ENCODE measurements at regions not wholly inside any gene's neighbourhood (a gene's known extent, or its start where the extent isn't known, plus 50 kb on each side); places are given as distances from the start of the nearest gene placed in this dataset.
"Not testable (repeated sequence)": the region's sequence is repeated elsewhere in the genome, so short reads cannot be mapped to it uniquely, and the experiment has no call there.

DNA sequence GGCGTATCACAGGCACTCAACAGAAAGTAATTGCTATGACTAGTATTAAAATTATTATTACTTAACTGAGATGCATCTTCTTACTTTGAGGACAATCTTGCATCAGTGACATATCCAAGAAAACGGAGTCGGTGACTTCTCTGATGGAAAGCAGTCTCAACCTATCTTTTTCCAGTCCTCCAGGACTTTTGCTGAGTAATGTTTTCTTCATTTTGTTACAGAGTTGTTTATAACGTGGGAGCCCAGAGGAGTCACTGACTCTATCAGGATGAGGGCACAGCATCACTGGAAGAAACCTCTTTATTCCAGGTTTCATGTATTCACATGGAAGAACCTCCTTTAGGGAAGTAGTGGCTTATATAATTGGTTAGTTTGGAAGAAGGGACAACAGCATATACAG, 51.5 kb upstream of the MELK start:
- no peak for DNase-seq (ENCODE audit: low read depth)
- TF ChIP-seq, protein P1, sequence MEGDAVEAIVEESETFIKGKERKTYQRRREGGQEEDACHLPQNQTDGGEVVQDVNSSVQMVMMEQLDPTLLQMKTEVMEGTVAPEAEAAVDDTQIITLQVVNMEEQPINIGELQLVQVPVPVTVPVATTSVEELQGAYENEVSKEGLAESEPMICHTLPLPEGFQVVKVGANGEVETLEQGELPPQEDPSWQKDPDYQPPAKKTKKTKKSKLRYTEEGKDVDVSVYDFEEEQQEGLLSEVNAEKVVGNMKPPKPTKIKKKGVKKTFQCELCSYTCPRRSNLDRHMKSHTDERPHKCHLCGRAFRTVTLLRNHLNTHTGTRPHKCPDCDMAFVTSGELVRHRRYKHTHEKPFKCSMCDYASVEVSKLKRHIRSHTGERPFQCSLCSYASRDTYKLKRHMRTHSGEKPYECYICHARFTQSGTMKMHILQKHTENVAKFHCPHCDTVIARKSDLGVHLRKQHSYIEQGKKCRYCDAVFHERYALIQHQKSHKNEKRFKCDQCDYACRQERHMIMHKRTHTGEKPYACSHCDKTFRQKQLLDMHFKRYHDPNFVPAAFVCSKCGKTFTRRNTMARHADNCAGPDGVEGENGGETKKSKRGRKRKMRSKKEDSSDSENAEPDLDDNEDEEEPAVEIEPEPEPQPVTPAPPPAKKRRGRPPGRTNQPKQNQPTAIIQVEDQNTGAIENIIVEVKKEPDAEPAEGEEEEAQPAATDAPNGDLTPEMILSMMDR (IDR thresholded peaks at IDR 0.05; ENCODE audit: control insufficient read depth, insufficient read depth, low read depth, low read length, missing control alignments): no peak
- H3K4me3 ChIP-seq (ENCODE audit: control insufficient read depth, low read depth, low read length): no peak overlapping the region

DNA sequence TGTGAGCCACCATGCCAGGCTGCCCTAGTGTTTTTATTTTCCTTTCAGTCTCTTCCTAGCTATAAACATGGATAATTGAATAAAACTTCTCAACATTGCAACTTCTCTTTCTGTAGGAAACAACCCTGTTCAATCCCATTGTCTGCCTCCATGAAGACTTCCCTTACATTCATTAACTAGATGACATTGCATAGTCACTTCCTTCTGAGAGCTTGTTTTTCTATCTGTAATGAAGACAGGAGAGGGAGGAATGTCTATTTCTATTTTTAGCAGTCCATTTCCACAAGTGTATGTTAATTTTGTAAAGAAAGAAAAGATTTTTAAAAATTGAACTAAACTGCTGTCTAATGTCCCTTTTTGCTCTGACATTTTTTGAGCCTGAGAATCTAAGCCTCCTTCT, 55.6 kb upstream of the MELK start:
- no peak overlapping the region for H3K4me3 ChIP-seq (ENCODE audit: control insufficient read depth, low read depth, low read length)
- TF ChIP-seq, protein P1 (IDR thresholded peaks at IDR 0.05; ENCODE audit: control insufficient read depth, insufficient read depth, low read depth, low read length, missing control alignments): no peak
- DNase-seq (ENCODE audit: low read depth): no peak

DNA sequence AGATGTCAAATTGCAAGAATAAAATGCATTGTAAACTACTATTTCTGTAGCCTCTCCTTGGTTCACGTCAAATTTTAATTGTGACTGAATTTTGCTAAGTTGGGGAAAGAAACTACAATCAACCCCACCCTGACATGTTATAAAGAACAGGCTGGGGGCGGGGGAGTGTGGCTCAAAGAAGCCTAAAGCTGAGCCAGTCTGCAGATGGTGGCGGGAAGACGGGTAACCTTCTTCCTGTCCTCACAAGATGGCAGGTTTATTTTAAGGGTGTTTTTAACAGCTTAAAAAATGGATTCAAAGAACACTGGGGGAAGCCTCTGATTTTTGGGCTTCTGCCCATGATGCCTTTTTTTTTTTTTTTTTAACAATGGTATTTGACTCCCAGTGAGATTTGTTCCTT, 68.5 kb upstream of the MELK start:
- TF ChIP-seq, protein P1 (IDR thresholded peaks at IDR 0.05; ENCODE audit: control insufficient read depth, insufficient read depth, low read depth, low read length, missing control alignments): no peak
- DNase-seq (ENCODE audit: low read depth): no peak
- no peak overlapping the region for H3K4me3 ChIP-seq (ENCODE audit: control insufficient read depth, low read depth, low read length)

DNA sequence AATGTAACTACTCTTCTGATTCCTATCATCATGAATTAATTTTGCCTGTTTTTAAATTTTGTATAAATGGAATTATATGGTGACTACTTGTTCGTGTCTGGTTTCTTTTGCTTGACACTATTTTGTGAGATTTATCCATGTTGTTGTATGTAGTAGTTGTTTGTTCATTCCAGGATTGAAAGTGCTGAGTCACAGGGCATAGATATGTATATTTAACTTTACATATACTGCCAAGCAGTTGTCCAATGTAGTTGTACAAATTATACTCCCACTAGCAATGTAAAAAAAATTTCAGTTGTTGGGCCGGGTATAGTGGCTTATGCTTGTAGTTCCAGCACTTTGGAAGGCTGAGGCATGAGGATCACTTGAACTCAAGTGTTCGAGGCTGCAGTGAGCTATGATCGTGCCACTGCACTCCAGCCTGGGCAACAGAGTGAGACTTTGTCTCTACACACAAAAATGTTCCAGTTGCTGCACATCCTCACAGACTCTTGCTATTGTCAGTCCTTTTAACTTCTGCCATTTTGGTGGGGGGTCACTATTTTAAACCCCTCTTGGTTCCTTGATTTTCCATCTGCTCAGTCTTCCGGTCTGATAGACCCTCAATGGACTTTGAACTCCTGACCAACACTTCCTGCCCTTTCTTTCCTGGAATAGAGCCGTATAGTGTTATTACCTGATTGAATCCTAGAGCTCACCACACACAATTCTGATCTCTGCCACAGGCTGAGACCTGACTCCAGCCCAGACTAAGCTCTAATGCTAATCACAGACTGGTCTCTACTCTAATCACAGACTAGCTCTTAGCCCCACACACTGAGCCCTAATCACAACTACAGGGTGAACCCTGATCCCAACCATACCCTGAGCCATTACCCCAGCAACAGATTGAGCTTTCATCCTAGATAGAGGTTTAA, 69.3 kb upstream of the MELK start:
- no peak for DNase-seq (ENCODE audit: low read depth)
- TF ChIP-seq, protein P1 (IDR thresholded peaks at IDR 0.05; ENCODE audit: control insufficient read depth, insufficient read depth, low read depth, low read length, missing control alignments): no peak
- no peak overlapping the region for H3K4me3 ChIP-seq (ENCODE audit: control insufficient read depth, low read depth, low read length)

DNA sequence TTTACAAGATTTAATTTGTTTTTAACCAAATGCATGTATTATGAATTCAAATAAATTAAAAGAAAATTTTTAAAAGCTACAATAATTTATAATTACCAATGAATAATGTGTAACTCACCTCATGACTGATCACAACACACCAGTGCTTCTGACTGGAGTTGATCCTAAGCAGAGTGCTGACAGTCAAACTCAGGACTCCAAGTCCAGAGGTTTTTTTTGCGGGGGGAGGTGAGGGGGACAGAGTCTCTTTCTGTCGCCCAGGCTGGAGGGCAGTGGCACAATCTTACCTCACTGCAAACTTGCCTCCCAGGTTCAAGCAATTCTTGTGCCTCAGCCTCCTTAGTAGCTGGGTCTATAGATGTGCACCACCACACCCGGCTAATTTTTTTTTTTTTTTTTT, 71.0 kb upstream of the MELK start:
- no peak overlapping the region for H3K4me3 ChIP-seq (ENCODE audit: control insufficient read depth, low read depth, low read length)
- DNase-seq (ENCODE audit: low read depth): no peak
- TF ChIP-seq, protein P1 (IDR thresholded peaks at IDR 0.05; ENCODE audit: control insufficient read depth, insufficient read depth, low read depth, low read length, missing control alignments): no peak

DNA sequence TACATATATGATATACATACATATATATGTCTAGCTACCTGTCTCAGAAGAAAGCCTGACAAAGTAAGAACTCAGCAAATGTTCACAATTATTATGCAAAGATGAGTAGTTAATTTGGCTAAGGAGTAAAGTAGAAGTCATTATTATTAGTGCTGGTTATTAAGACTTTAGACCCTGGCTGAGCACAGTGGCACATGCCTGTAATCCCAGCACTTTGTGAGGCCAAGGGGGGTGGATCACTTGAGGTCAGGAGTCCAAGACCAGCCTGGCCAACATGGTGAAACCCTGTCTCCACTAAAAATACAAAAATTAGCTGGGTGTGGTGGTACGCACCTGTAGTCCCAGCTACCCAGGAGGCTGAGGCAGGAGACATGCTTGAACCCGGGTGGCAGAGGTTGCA, 71.8 kb upstream of the MELK start:
- H3K4me3 ChIP-seq (ENCODE audit: control insufficient read depth, low read depth, low read length); DNase-seq (ENCODE audit: low read depth): not testable (repeated sequence)

DNA sequence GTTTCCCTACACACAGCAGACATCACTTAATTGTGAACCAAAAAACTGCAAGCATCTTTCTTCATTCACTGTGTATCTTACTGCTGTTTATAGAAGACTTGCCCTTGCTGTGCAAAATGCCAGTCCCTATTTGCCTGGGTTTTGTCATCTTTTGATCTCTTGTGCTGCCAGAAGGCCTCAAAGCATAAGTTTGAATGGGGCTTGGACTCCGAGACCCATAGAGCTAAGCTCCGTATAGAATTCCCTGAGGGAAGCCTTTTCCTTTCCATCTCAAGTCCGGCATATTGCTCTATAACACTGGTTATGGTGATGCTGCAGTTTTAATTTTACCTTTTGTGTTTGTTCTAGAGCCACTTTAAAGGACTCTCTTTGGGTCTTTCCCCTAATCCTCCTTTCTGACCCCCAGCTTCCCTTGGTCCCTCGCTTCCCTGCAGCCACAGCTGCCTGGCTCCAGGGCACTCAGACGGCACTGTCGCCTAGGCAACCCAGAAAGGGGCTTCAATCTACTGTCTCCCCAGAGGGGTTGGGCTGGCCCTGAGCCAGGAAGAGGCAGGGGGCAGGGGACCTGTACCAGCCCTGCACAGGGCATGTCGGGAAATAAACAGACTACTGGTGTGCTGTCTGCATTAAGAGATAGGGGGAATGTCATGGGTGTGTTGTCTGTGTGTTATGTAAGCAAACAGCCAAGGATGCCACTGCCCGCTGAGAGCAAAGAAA, 73.4 kb upstream of the MELK start:
- TF ChIP-seq, protein P1 (IDR thresholded peaks at IDR 0.05; ENCODE audit: control insufficient read depth, insufficient read depth, low read depth, low read length, missing control alignments): no peak
- no peak for DNase-seq (ENCODE audit: low read depth)
- no peak overlapping the region for H3K4me3 ChIP-seq (ENCODE audit: control insufficient read depth, low read depth, low read length)

DNA sequence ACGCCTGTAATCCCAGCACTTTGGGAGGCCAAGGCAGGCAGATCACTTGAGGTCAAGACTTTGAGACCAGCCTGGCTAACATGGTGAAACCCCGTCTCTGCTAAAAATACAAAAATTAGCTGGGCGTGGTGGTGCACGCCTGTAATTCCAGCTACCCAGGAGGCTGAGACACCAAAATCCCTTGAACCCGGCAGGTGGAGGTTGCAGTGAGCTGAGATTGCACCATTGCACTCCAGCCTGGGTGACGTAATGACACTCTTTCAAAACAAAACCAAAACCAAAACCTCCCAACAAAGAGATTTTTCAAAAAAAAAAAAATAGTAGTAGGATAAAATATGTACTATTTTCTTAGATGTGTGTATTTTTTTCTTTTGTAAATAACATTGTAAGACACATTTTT, 79.1 kb upstream of the MELK start:
- DNase-seq (ENCODE audit: low read depth); H3K4me3 ChIP-seq (ENCODE audit: control insufficient read depth, low read depth, low read length): not testable (repeated sequence)

Data from AG09309 (cell line).